ENCODE measurements at regions not wholly inside any gene's neighbourhood (a gene's known extent, or its start where the extent isn't known, plus 50 kb on each side); places are given as distances from the start of the nearest gene placed in this dataset.

GRCh38 chr5:144918371-144918770 lies 747.7 kb downstream of the KCTD16 start:
- no peaks in the 10 kb centered on the region for H3K36me3 ChIP-seq (ENCODE audit: control insufficient read depth in 5 of 5, insufficient read depth in 5 of 5, low read length in 5 of 5)
- no peak overlapping the region for H3K9ac ChIP-seq (ENCODE audit: low read length in 5 of 5)
- H3K27me3 ChIP-seq (ENCODE audit: control insufficient read depth in 5 of 5, insufficient read depth in 4 of 5, low read length in 5 of 5), result no peaks in the 10 kb centered on the region
- H3K4me3 ChIP-seq (ENCODE audit: low read depth in 1 of 5, low read length in 5 of 5), result no peak overlapping the region
- no peaks in the 10 kb centered on the region for H3K9me3 ChIP-seq (ENCODE audit: control insufficient read depth in 5 of 5, low read length in 5 of 5)
- no peaks in the 10 kb centered on the region for H3K4me1 ChIP-seq (ENCODE audit: control insufficient read depth in 5 of 5, insufficient read depth in 5 of 5, low read length in 5 of 5)
- no peak overlapping the region for H3K27ac ChIP-seq (ENCODE audit: low read depth, low read length)

- H3K9me3 ChIP-seq (ENCODE audit: control insufficient read depth in 5 of 5, low read length in 5 of 5), result peaks cover 0 to 6% (median 0%) of the 10 kb centered on the region in 5 donors
- no peak overlapping the region for H3K9ac ChIP-seq (ENCODE audit: low read length in 5 of 5)
- no peaks in the 10 kb centered on the region for H3K36me3 ChIP-seq (ENCODE audit: control insufficient read depth in 5 of 5, insufficient read depth in 5 of 5, low read length in 5 of 5)
- no peaks in the 10 kb centered on the region for H3K27me3 ChIP-seq (ENCODE audit: control insufficient read depth in 5 of 5, insufficient read depth in 4 of 5, low read length in 5 of 5)
- H3K4me3 ChIP-seq (ENCODE audit: low read depth in 1 of 5, low read length in 5 of 5), result no peak overlapping the region
- no peaks in the 10 kb centered on the region for H3K4me1 ChIP-seq (ENCODE audit: control insufficient read depth in 5 of 5, insufficient read depth in 5 of 5, low read length in 5 of 5)
- H3K27ac ChIP-seq (ENCODE audit: low read depth, low read length), result no peak overlapping the region
Observed at GRCh38 chr5:144915452-144915851, 744.8 kb downstream of the KCTD16 start.

- H3K27me3 ChIP-seq (ENCODE audit: control insufficient read depth in 5 of 5, insufficient read depth in 4 of 5, low read length in 5 of 5), result no peaks in the 10 kb centered on the region
- H3K9ac ChIP-seq (ENCODE audit: low read length in 5 of 5), result no peak overlapping the region
- H3K4me1 ChIP-seq (ENCODE audit: control insufficient read depth in 5 of 5, insufficient read depth in 5 of 5, low read length in 5 of 5), result no peaks in the 10 kb centered on the region
- no peaks in the 10 kb centered on the region for H3K36me3 ChIP-seq (ENCODE audit: control insufficient read depth in 5 of 5, insufficient read depth in 5 of 5, low read length in 5 of 5)
- peaks cover 0 to 6% (median 0%) of the 10 kb centered on the region in 5 donors for H3K9me3 ChIP-seq (ENCODE audit: control insufficient read depth in 5 of 5, low read length in 5 of 5)
- H3K4me3 ChIP-seq (ENCODE audit: low read depth in 1 of 5, low read length in 5 of 5), result no peak overlapping the region
- no peak overlapping the region for H3K27ac ChIP-seq (ENCODE audit: low read depth, low read length)
Observed at GRCh38 chr5:144913661-144914060, 743.0 kb downstream of the KCTD16 start.

GRCh38 chr5:144896473-144896872 lies 725.8 kb downstream of the KCTD16 start:
- Histone ChIP-seq H3K9ac (ENCODE audit: low read length in 5 of 5) (no peak overlapping the region), H3K9me3 (ENCODE audit: control insufficient read depth in 5 of 5, low read length in 5 of 5) (no peaks in the 10 kb centered on the region), H3K4me3 (ENCODE audit: low read depth in 1 of 5, low read length in 5 of 5) (no peak overlapping the region), H3K27me3 (ENCODE audit: control insufficient read depth in 5 of 5, insufficient read depth in 4 of 5, low read length in 5 of 5) (no peaks in the 10 kb centered on the region), H3K4me1 (ENCODE audit: control insufficient read depth in 5 of 5, insufficient read depth in 5 of 5, low read length in 5 of 5) (no peaks in the 10 kb centered on the region), H3K27ac (ENCODE audit: low read depth, low read length) (no peak overlapping the region), H3K36me3 (ENCODE audit: control insufficient read depth in 5 of 5, insufficient read depth in 5 of 5, low read length in 5 of 5) (no peaks in the 10 kb centered on the region)

GRCh38 chr5:144886668-144887067 lies 716.0 kb downstream of the KCTD16 start:
- Histone ChIP-seq H3K36me3 (ENCODE audit: control insufficient read depth in 5 of 5, insufficient read depth in 5 of 5, low read length in 5 of 5) (no peaks in the 10 kb centered on the region), H3K4me1 (ENCODE audit: control insufficient read depth in 5 of 5, insufficient read depth in 5 of 5, low read length in 5 of 5) (no peaks in the 10 kb centered on the region), H3K4me3 (ENCODE audit: low read depth in 1 of 5, low read length in 5 of 5) (no peak overlapping the region), H3K9me3 (ENCODE audit: control insufficient read depth in 5 of 5, low read length in 5 of 5) (peaks cover 0 to 7% (median 4%) of the 10 kb centered on the region in 5 donors), H3K27ac (ENCODE audit: low read depth, low read length) (no peak overlapping the region), H3K9ac (ENCODE audit: low read length in 5 of 5) (no peak overlapping the region), H3K27me3 (ENCODE audit: control insufficient read depth in 5 of 5, insufficient read depth in 4 of 5, low read length in 5 of 5) (no peaks in the 10 kb centered on the region)

- H3K27me3 ChIP-seq (ENCODE audit: control insufficient read depth in 5 of 5, insufficient read depth in 4 of 5, low read length in 5 of 5), result no peaks in the 10 kb centered on the region
- no peaks in the 10 kb centered on the region for H3K36me3 ChIP-seq (ENCODE audit: control insufficient read depth in 5 of 5, insufficient read depth in 5 of 5, low read length in 5 of 5)
- H3K9ac ChIP-seq (ENCODE audit: low read length in 5 of 5), result no peak overlapping the region
- peaks cover 0 to 6% (median 0%) of the 10 kb centered on the region in 5 donors for H3K4me1 ChIP-seq (ENCODE audit: control insufficient read depth in 5 of 5, insufficient read depth in 5 of 5, low read length in 5 of 5)
- H3K27ac ChIP-seq (ENCODE audit: low read depth, low read length), result no peak overlapping the region
- H3K9me3 ChIP-seq (ENCODE audit: control insufficient read depth in 5 of 5, low read length in 5 of 5), result no peaks in the 10 kb centered on the region
- no peak overlapping the region for H3K4me3 ChIP-seq (ENCODE audit: low read depth in 1 of 5, low read length in 5 of 5)
Observed at GRCh38 chr5:144882739-144883283, 712.1 kb downstream of the KCTD16 start.

- Histone ChIP-seq H3K27ac (ENCODE audit: low read depth, low read length) (no peak overlapping the region), H3K4me3 (ENCODE audit: low read depth in 1 of 5, low read length in 5 of 5) (no peak overlapping the region), H3K9ac (ENCODE audit: low read length in 5 of 5) (no peak overlapping the region), H3K27me3 (ENCODE audit: control insufficient read depth in 5 of 5, insufficient read depth in 4 of 5, low read length in 5 of 5) (no peaks in the 10 kb centered on the region), H3K4me1 (ENCODE audit: control insufficient read depth in 5 of 5, insufficient read depth in 5 of 5, low read length in 5 of 5) (peaks cover 0 to 7% (median 0%) of the 10 kb centered on the region in 5 donors), H3K9me3 (ENCODE audit: control insufficient read depth in 5 of 5, low read length in 5 of 5) (no peaks in the 10 kb centered on the region), H3K36me3 (ENCODE audit: control insufficient read depth in 5 of 5, insufficient read depth in 5 of 5, low read length in 5 of 5) (no peaks in the 10 kb centered on the region)
Observed at GRCh38 chr5:144880513-144880912, 709.8 kb downstream of the KCTD16 start.

- H3K9ac ChIP-seq (ENCODE audit: low read length in 5 of 5), result no peak overlapping the region
- H3K4me1 ChIP-seq (ENCODE audit: control insufficient read depth in 5 of 5, insufficient read depth in 5 of 5, low read length in 5 of 5), result peaks cover 0 to 7% (median 0%) of the 10 kb centered on the region in 5 donors
- no peaks in the 10 kb centered on the region for H3K9me3 ChIP-seq (ENCODE audit: control insufficient read depth in 5 of 5, low read length in 5 of 5)
- H3K4me3 ChIP-seq (ENCODE audit: low read depth in 1 of 5, low read length in 5 of 5), result no peak overlapping the region
- no peaks in the 10 kb centered on the region for H3K36me3 ChIP-seq (ENCODE audit: control insufficient read depth in 5 of 5, insufficient read depth in 5 of 5, low read length in 5 of 5)
- H3K27ac ChIP-seq (ENCODE audit: low read depth, low read length), result no peak overlapping the region
- no peaks in the 10 kb centered on the region for H3K27me3 ChIP-seq (ENCODE audit: control insufficient read depth in 5 of 5, insufficient read depth in 4 of 5, low read length in 5 of 5)
Observed at GRCh38 chr5:144876990-144877389, 706.3 kb downstream of the KCTD16 start.

GRCh38 chr5:144873076-144873475 lies 702.4 kb downstream of the KCTD16 start:
- Histone ChIP-seq H3K27ac (ENCODE audit: low read depth, low read length) (no peak overlapping the region), H3K36me3 (ENCODE audit: control insufficient read depth in 5 of 5, insufficient read depth in 5 of 5, low read length in 5 of 5) (no peaks in the 10 kb centered on the region), H3K9me3 (ENCODE audit: control insufficient read depth in 5 of 5, low read length in 5 of 5) (no peaks in the 10 kb centered on the region), H3K4me1 (ENCODE audit: control insufficient read depth in 5 of 5, insufficient read depth in 5 of 5, low read length in 5 of 5) (peaks cover 0 to 3% (median 0%) of the 10 kb centered on the region in 5 donors), H3K9ac (ENCODE audit: low read length in 5 of 5) (no peak overlapping the region), H3K4me3 (ENCODE audit: low read depth in 1 of 5, low read length in 5 of 5) (no peak overlapping the region), H3K27me3 (ENCODE audit: control insufficient read depth in 5 of 5, insufficient read depth in 4 of 5, low read length in 5 of 5) (no peaks in the 10 kb centered on the region)

- no peaks in the 10 kb centered on the region for H3K4me1 ChIP-seq (ENCODE audit: control insufficient read depth in 5 of 5, insufficient read depth in 5 of 5, low read length in 5 of 5)
- H3K4me3 ChIP-seq (ENCODE audit: low read depth in 1 of 5, low read length in 5 of 5), result no peak overlapping the region
- no peaks in the 10 kb centered on the region for H3K36me3 ChIP-seq (ENCODE audit: control insufficient read depth in 5 of 5, insufficient read depth in 5 of 5, low read length in 5 of 5)
- H3K27me3 ChIP-seq (ENCODE audit: control insufficient read depth in 5 of 5, insufficient read depth in 4 of 5, low read length in 5 of 5), result no peaks in the 10 kb centered on the region
- no peak overlapping the region for H3K9ac ChIP-seq (ENCODE audit: low read length in 5 of 5)
- H3K9me3 ChIP-seq (ENCODE audit: control insufficient read depth in 5 of 5, low read length in 5 of 5), result no peaks in the 10 kb centered on the region
- H3K27ac ChIP-seq (ENCODE audit: low read depth, low read length), result no peak overlapping the region
Observed at GRCh38 chr5:144864118-144864517, 693.4 kb downstream of the KCTD16 start.

- Histone ChIP-seq H3K4me1 (ENCODE audit: control insufficient read depth in 5 of 5, insufficient read depth in 5 of 5, low read length in 5 of 5) (no peaks in the 10 kb centered on the region), H3K27me3 (ENCODE audit: control insufficient read depth in 5 of 5, insufficient read depth in 4 of 5, low read length in 5 of 5) (no peaks in the 10 kb centered on the region), H3K36me3 (ENCODE audit: control insufficient read depth in 5 of 5, insufficient read depth in 5 of 5, low read length in 5 of 5) (no peaks in the 10 kb centered on the region), H3K9me3 (ENCODE audit: control insufficient read depth in 5 of 5, low read length in 5 of 5) (no peaks in the 10 kb centered on the region), H3K4me3 (ENCODE audit: low read depth in 1 of 5, low read length in 5 of 5) (no peak overlapping the region), H3K27ac (ENCODE audit: low read depth, low read length) (no peak overlapping the region), H3K9ac (ENCODE audit: low read length in 5 of 5) (no peak overlapping the region)
Observed at GRCh38 chr5:144857454-144857853, 686.8 kb downstream of the KCTD16 start.
